B cell (primary cell): ENCODE measurements at regions not wholly inside any gene's neighbourhood (a gene's known extent, or its start where the extent isn't known, plus 50 kb on each side); places are given as distances from the start of the nearest gene placed in this dataset.

Source experiments
- EZH2 ChIP-seq: IDR thresholded peaks from 2 replicates; pipeline ENCODE4 v1.6.1; 2012; ENCODE audit warnings: borderline replicate concordance, low read depth, mild to moderate bottlenecking, moderate library complexity, low read length; ENCODE audit not compliant: insufficient read depth, poor library complexity, severe bottlenecking
- TF ChIP-seq, protein P1 (sequence below): fragments of 200-600 bp; IDR thresholded peaks from one replicate; pipeline ENCODE4 v1.8.0; 2022; ENCODE audit warnings: antibody characterized with exemption, mild to moderate bottlenecking

DNA sequence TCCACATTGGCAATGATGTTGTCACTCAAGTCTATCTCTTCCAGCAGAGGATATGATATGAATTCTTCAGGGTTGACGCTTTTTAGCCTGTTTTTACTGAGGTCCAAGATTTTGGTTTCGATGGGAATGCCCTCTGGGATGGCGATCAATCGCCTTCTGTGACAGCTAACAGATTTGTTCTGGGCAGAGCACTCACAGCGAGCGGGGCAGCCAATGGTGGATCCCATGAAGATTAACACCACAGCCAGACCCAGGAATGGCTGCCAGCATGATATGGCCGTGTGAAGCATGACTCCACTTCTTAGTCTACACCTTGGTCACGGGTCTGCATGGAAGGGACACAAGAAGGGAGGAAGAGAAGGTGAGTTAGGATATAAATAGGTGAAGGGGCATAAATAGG is 377.1 kb upstream of the C9orf72 start:
- TF ChIP-seq EZH2: no peak
- TF ChIP-seq, protein P1, sequence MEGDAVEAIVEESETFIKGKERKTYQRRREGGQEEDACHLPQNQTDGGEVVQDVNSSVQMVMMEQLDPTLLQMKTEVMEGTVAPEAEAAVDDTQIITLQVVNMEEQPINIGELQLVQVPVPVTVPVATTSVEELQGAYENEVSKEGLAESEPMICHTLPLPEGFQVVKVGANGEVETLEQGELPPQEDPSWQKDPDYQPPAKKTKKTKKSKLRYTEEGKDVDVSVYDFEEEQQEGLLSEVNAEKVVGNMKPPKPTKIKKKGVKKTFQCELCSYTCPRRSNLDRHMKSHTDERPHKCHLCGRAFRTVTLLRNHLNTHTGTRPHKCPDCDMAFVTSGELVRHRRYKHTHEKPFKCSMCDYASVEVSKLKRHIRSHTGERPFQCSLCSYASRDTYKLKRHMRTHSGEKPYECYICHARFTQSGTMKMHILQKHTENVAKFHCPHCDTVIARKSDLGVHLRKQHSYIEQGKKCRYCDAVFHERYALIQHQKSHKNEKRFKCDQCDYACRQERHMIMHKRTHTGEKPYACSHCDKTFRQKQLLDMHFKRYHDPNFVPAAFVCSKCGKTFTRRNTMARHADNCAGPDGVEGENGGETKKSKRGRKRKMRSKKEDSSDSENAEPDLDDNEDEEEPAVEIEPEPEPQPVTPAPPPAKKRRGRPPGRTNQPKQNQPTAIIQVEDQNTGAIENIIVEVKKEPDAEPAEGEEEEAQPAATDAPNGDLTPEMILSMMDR: no peak
